Right cardiac atrium (tissue), 5 donors: ENCODE measurements at regions not wholly inside any gene's neighbourhood (a gene's known extent, or its start where the extent isn't known, plus 50 kb on each side); places are given as distances from the start of the nearest gene placed in this dataset.

ENCODE experiments used
- ATAC-seq, 2 donors: fragments of 200-7000 bp; cut with Tn5 transposase; one replicate each; pipeline versions ENCODE4 v1.8.0 to v1.9.1; 2020; ENCODE audit warnings: moderate library complexity in 2 of 2, mild to moderate bottlenecking in 1 of 2
- DNase-seq, 3 donors: peaks; one replicate each; pipeline ENCODE4 v3.0.0-alpha.2; 2020
- H3K27ac ChIP-seq: one replicate; pipeline ENCODE4 v1.5.1; 2013; ENCODE audit warnings: mild to moderate bottlenecking, low read length, control low read depth, moderate library complexity
- H3K27me3 ChIP-seq: one replicate; pipeline ENCODE4 v1.6.1; 2013; ENCODE audit not compliant: control insufficient read depth, insufficient read depth
- H3K4me1 ChIP-seq: one replicate; pipeline ENCODE4 v1.6.1; 2013; ENCODE audit warnings: low read length; ENCODE audit not compliant: control insufficient read depth, insufficient read depth
- H3K4me3 ChIP-seq: one replicate; pipeline ENCODE4 v1.5.1; 2013; ENCODE audit warnings: low read length, control low read depth
- H3K9me3 ChIP-seq: one replicate; pipeline ENCODE4 v1.6.1; 2013; ENCODE audit warnings: low read length; ENCODE audit not compliant: control insufficient read depth
- WGBS: extraction: QIAGEN DNeasy Blood & Tissue Kit; methylation state at CpG from one replicate; pipeline ENCODE4 v1.1.7; 2013; 5-methylcytosine and 5-hydroxymethylcytosine counted together
- intact Hi-C, 4 donors: fragments of 100-400 bp; cut with DNase I; formaldehyde crosslinking; loops; one replicate each; pipeline versions ENCODE4 v1.11.0 to v1.14.0; 2022 to 2023
- donor health status: healthy with polysubstance abuse.
- donor health status: DM: no; HTN: yes; CAD: no.
- donor health status: DM: no; HTN: no; CAD: no.
- donor health status: DM: no; HTN: yes; CAD: no; lungs with severe emphysema.
- donor health status: DM: yes; HTN: yes; CAD: no.

- Histone ChIP-seq H3K4me1 (peaks cover 4% of the 10 kb centered on the region), H3K27me3 (no peaks in the 10 kb centered on the region), H3K9me3 (no peaks in the 10 kb centered on the region), H3K4me3 (no peak overlapping the region), H3K27ac (no peak overlapping the region)
- DNase-seq (no peak), ATAC-seq (no peak)
- intact Hi-C loops, result no loop called here
- 89% methylated on average over 2 of the region's 2 CpGs for WGBS
Measured at GRCh38 chr21:16580661-16581060, 850.9 kb downstream of the USP25 start.

GRCh38 chr21:16583556-16583955, 853.8 kb downstream of the USP25 start:
- DNase-seq (no peak), ATAC-seq (no peak)
- no peak overlapping the region for H3K27ac ChIP-seq
- intact Hi-C loops, result no loop called here
- WGBS, result 82% methylated on average over 1 of the region's 1 CpG
- H3K4me3 ChIP-seq, result no peak overlapping the region
- no peaks in the 10 kb centered on the region for H3K9me3 ChIP-seq
- H3K4me1 ChIP-seq, result peaks cover 4% of the 10 kb centered on the region
- no peaks in the 10 kb centered on the region for H3K27me3 ChIP-seq

- no peaks in the 10 kb centered on the region for H3K9me3 ChIP-seq
- H3K27me3 ChIP-seq, result no peaks in the 10 kb centered on the region
- intact Hi-C loops, result no loop called here
- DNase-seq (no peak), ATAC-seq (no peak)
- H3K4me3 ChIP-seq, result no peak overlapping the region
- H3K4me1 ChIP-seq, result peaks cover 2% of the 10 kb centered on the region
- 66% methylated on average over 1 of the region's 1 CpG for WGBS
- no peak overlapping the region for H3K27ac ChIP-seq
Measured at GRCh38 chr21:16584756-16585155, 855.0 kb downstream of the USP25 start.

- intact Hi-C loops, result no loop called here
- Histone ChIP-seq H3K27me3 (no peaks in the 10 kb centered on the region), H3K9me3 (no peaks in the 10 kb centered on the region), H3K4me3 (no peak overlapping the region), H3K27ac (no peak overlapping the region), H3K4me1 (peaks cover 2% of the 10 kb centered on the region)
- DNase-seq, result no peak
- ATAC-seq, result no peak
- WGBS, result 78% methylated on average over 3 of the region's 3 CpGs
Measured at GRCh38 chr21:16585896-16586295, 856.1 kb downstream of the USP25 start.

GRCh38 chr21:16587141-16587581, 857.4 kb downstream of the USP25 start:
- DNase-seq, result peak; percentile 36 to 82 (median 51)
- peak overlapping the region; percentile 66 for H3K27ac ChIP-seq
- intact Hi-C loops, result no loop called here
- ATAC-seq, result peak; percentile 72 to 76
- WGBS, result 29% methylated on average over 6 of the region's 6 CpGs
- H3K27me3 ChIP-seq, result no peaks in the 10 kb centered on the region
- peaks cover 2% of the 10 kb centered on the region for H3K4me1 ChIP-seq
- H3K4me3 ChIP-seq, result peak overlapping the region; percentile 42
- H3K9me3 ChIP-seq, result no peaks in the 10 kb centered on the region

- 27% methylated on average over 7 of the region's 7 CpGs for WGBS
- H3K27me3 ChIP-seq, result no peaks in the 10 kb centered on the region
- peaks cover 2% of the 10 kb centered on the region for H3K4me1 ChIP-seq
- peak in 2 of 3 donors; percentile 15 to 21 for DNase-seq
- H3K4me3 ChIP-seq, result peak overlapping the region; percentile 49
- no peaks in the 10 kb centered on the region for H3K9me3 ChIP-seq
- ATAC-seq, result peak; percentile 49 to 63
- intact Hi-C loops, result no loop called here
- peak overlapping the region; percentile 90 for H3K27ac ChIP-seq
Measured at GRCh38 chr21:16587681-16588375, 858.0 kb downstream of the USP25 start.

- ATAC-seq (peak; percentile 90 to 95), DNase-seq (peak; percentile 73 to 84 (median 80))
- intact Hi-C loops, result no loop called here
- H3K4me3 ChIP-seq, result peak overlapping the region; percentile 49
- H3K27me3 ChIP-seq, result no peaks in the 10 kb centered on the region
- WGBS, result 40% methylated on average over 18 of the region's 18 CpGs
- peaks cover 2% of the 10 kb centered on the region for H3K4me1 ChIP-seq
- H3K27ac ChIP-seq, result peak overlapping the region; percentile 90
- H3K9me3 ChIP-seq, result no peaks in the 10 kb centered on the region
Measured at GRCh38 chr21:16588433-16588860, 858.7 kb downstream of the USP25 start.

- ATAC-seq, result no peak
- DNase-seq, result no peak
- 85% methylated on average over 7 of the region's 7 CpGs for WGBS
- Histone ChIP-seq H3K27me3 (no peaks in the 10 kb centered on the region), H3K4me3 (no peak overlapping the region), H3K4me1 (no peaks in the 10 kb centered on the region), H3K27ac (no peak overlapping the region), H3K9me3 (no peaks in the 10 kb centered on the region)
- intact Hi-C loops, result no loop called here
Measured at GRCh38 chr21:16589006-16589898, 859.5 kb downstream of the USP25 start.

GRCh38 chr21:16590186-16590585, 860.4 kb downstream of the USP25 start:
- intact Hi-C loops, result no loop called here
- ATAC-seq (no peak), DNase-seq (no peak)
- Histone ChIP-seq H3K4me3 (no peak overlapping the region), H3K4me1 (no peaks in the 10 kb centered on the region), H3K27ac (no peak overlapping the region), H3K27me3 (no peaks in the 10 kb centered on the region), H3K9me3 (no peaks in the 10 kb centered on the region)
- 82% methylated on average over 5 of the region's 5 CpGs for WGBS

- H3K27ac ChIP-seq, result no peak overlapping the region
- DNase-seq (no peak), ATAC-seq (no peak)
- no peaks in the 10 kb centered on the region for H3K9me3 ChIP-seq
- intact Hi-C loops, result no loop called here
- H3K4me3 ChIP-seq, result no peak overlapping the region
- H3K27me3 ChIP-seq, result no peaks in the 10 kb centered on the region
- H3K4me1 ChIP-seq, result no peaks in the 10 kb centered on the region
- WGBS, result 89% methylated on average over 5 of the region's 5 CpGs
Measured at GRCh38 chr21:16590641-16591292, 861.0 kb downstream of the USP25 start.

- no peak for ATAC-seq
- intact Hi-C loops, result no loop called here
- Histone ChIP-seq H3K27me3 (no peaks in the 10 kb centered on the region), H3K4me3 (no peak overlapping the region), H3K4me1 (no peaks in the 10 kb centered on the region), H3K27ac (no peak overlapping the region), H3K9me3 (no peaks in the 10 kb centered on the region)
- 74% methylated on average over 5 of the region's 5 CpGs for WGBS
- no peak for DNase-seq
Measured at GRCh38 chr21:16592381-16592780, 862.6 kb downstream of the USP25 start.
